ENCODE measurements at regions not wholly inside any gene's neighbourhood (a gene's known extent, or its start where the extent isn't known, plus 50 kb on each side); places are given as distances from the start of the nearest gene placed in this dataset.

GRCh38 chr11:62030071-62030684 lies 62.7 kb upstream of the FTH1 start:
- no peak for TF ChIP-seq ZNF696 (CRISPR knock-in tag; conservative IDR thresholded peaks at IDR 0.05)
- no peak for TF ChIP-seq ASH1L (IDR thresholded peaks at IDR 0.05; ENCODE audit: borderline replicate concordance, low read depth, partially characterized antibody)
- no peak for TF ChIP-seq CTCF (IDR thresholded peaks at IDR 0.05 in 2 of 3, conservative IDR thresholded peaks at IDR 0.05 in 1 of 3; ENCODE audit: insufficient read depth in 2 of 3, low read depth in 1 of 3, low read length in 3 of 3)
- no peak for TF ChIP-seq RFX5 (IDR thresholded peaks at IDR 0.05; ENCODE audit: low read depth, low read length)
- no peak for TF ChIP-seq ZBTB2 (IDR thresholded peaks at IDR 0.05)
- no peak for TF ChIP-seq NONO (IDR thresholded peaks at IDR 0.05; ENCODE audit: low read depth in 2 of 2, low read length in 1 of 2)
- TF ChIP-seq REST (IDR thresholded peaks at IDR 0.05; ENCODE audit: borderline replicate concordance) = no peak
- no peak for TF ChIP-seq REST (CRISPR knock-in tag; IDR thresholded peaks at IDR 0.05; ENCODE audit: low read depth)
- no peak for TF ChIP-seq BCOR (IDR thresholded peaks at IDR 0.05)
- TF ChIP-seq FOXP4 (CRISPR knock-in tag; IDR thresholded peaks at IDR 0.05; ENCODE audit: borderline replicate concordance) = no peak
- no peak for TF ChIP-seq THRA (IDR thresholded peaks at IDR 0.05)
- TF ChIP-seq EZH2 (IDR thresholded peaks at IDR 0.05; ENCODE audit: borderline replicate concordance, low read depth, low read length) = no peak
